ENCODE measurements at regions not wholly inside any gene's neighbourhood (a gene's known extent, or its start where the extent isn't known, plus 50 kb on each side); places are given as distances from the start of the nearest gene placed in this dataset.

GRCh38 chr1:177569476-177569875, 398.7 kb downstream of the BRINP2 start:
- Histone ChIP-seq H3K4me2 (ENCODE audit: low read length) (no peak overlapping the region), H3K4me1 (ENCODE audit: insufficient read depth, low read length) (no peaks in the 10 kb centered on the region), H3K36me3 (ENCODE audit: low read depth, low read length) (no peaks in the 10 kb centered on the region), H3K27ac (ENCODE audit: low read length) (no peak overlapping the region), H3K9me2 (replicated peaks; ENCODE audit: low read length) (no peaks in the 10 kb centered on the region), H3K9ac (ENCODE audit: low read length) (no peak overlapping the region), H4K20me1 (ENCODE audit: low read length) (no peaks in the 10 kb centered on the region), H3K9me3 (ENCODE audit: low read length) (no peaks in the 10 kb centered on the region), H3K4me3 (ENCODE audit: low read length) (no peak overlapping the region), H2AFZ (ENCODE audit: low read length) (no peak overlapping the region), H3K79me2 (ENCODE audit: low read length) (no peaks in the 10 kb centered on the region), H3K27me3 (ENCODE audit: low read length) (no peaks in the 10 kb centered on the region), H3F3A (ENCODE audit: low read length, unreplicated experiment) (no peaks in the 10 kb centered on the region)
- TF ChIP-seq EZH2phosphoT487 (IDR thresholded peaks at IDR 0.05; ENCODE audit: borderline replicate concordance, low read length) (no peak), CTCF (conservative IDR thresholded peaks at IDR 0.05; ENCODE audit: low read depth, low read length) (no peak), EZH2 (IDR thresholded peaks at IDR 0.05; ENCODE audit: low read length, unreplicated experiment) (no peak)
- intact Hi-C loops (cut with micrococcal nuclease): no loop called here
- POLR2A ChIA-PET (ENCODE audit: unreplicated experiment): no interaction called here
- DNase-seq: peak; percentile 53
- no peak for ATAC-seq
- CTCF ChIA-PET: no interaction called here
- no TSS peak for BruUV-seq (replicated peaks)

- POLR2A ChIA-PET (ENCODE audit: unreplicated experiment): no interaction called here
- Histone ChIP-seq H4K20me1 (ENCODE audit: low read length) (no peaks in the 10 kb centered on the region), H3K27ac (ENCODE audit: low read length) (no peak overlapping the region), H3K9me3 (ENCODE audit: low read length) (no peaks in the 10 kb centered on the region), H3K9ac (ENCODE audit: low read length) (no peak overlapping the region), H3K9me2 (replicated peaks; ENCODE audit: low read length) (no peaks in the 10 kb centered on the region), H3K36me3 (ENCODE audit: low read depth, low read length) (no peaks in the 10 kb centered on the region), H3K4me1 (ENCODE audit: insufficient read depth, low read length) (no peaks in the 10 kb centered on the region), H3K4me2 (ENCODE audit: low read length) (no peak overlapping the region), H3K79me2 (ENCODE audit: low read length) (no peaks in the 10 kb centered on the region), H3F3A (ENCODE audit: low read length, unreplicated experiment) (no peaks in the 10 kb centered on the region), H3K27me3 (ENCODE audit: low read length) (no peaks in the 10 kb centered on the region), H2AFZ (ENCODE audit: low read length) (no peak overlapping the region), H3K4me3 (ENCODE audit: low read length) (no peak overlapping the region)
- TF ChIP-seq EZH2phosphoT487 (IDR thresholded peaks at IDR 0.05; ENCODE audit: borderline replicate concordance, low read length): no peak
- TF ChIP-seq EZH2 (IDR thresholded peaks at IDR 0.05; ENCODE audit: low read length, unreplicated experiment): no peak
- peak; percentile 39 for TF ChIP-seq CTCF (conservative IDR thresholded peaks at IDR 0.05; ENCODE audit: low read depth, low read length)
- ATAC-seq (no peak), DNase-seq (no peak)
- CTCF ChIA-PET: no interaction called here
- no TSS peak for BruUV-seq (replicated peaks)
- intact Hi-C loops (cut with micrococcal nuclease): no loop called here
These were observed 397.9 kb downstream of the BRINP2 start for GRCh38 chr1:177568622-177569021.

- no peak overlapping the region for H3K27ac ChIP-seq (ENCODE audit: low read length)
- no peaks in the 10 kb centered on the region for H3K27me3 ChIP-seq (ENCODE audit: low read length)
- H4K20me1 ChIP-seq (ENCODE audit: low read length): no peaks in the 10 kb centered on the region
- H3F3A ChIP-seq (ENCODE audit: low read length, unreplicated experiment): no peaks in the 10 kb centered on the region
- ATAC-seq: no peak
- no peak overlapping the region for H3K4me2 ChIP-seq (ENCODE audit: low read length)
- TF ChIP-seq EZH2phosphoT487 (IDR thresholded peaks at IDR 0.05; ENCODE audit: borderline replicate concordance, low read length): no peak
- peak; percentile 40 for TF ChIP-seq CTCF (conservative IDR thresholded peaks at IDR 0.05; ENCODE audit: low read depth, low read length)
- no peaks in the 10 kb centered on the region for H3K4me1 ChIP-seq (ENCODE audit: insufficient read depth, low read length)
- H3K9ac ChIP-seq (ENCODE audit: low read length): no peak overlapping the region
- H3K9me2 ChIP-seq (replicated peaks; ENCODE audit: low read length): no peaks in the 10 kb centered on the region
- H2AFZ ChIP-seq (ENCODE audit: low read length): no peak overlapping the region
- no peak overlapping the region for H3K4me3 ChIP-seq (ENCODE audit: low read length)
- ChIA-PET POLR2A (ENCODE audit: unreplicated experiment) (interaction anchor here (0.6 kb wide), 1 partner anchor 334 kb away, joined by 7 read pairs; no protein-coding TSS in a partner anchor), CTCF (no interaction called here)
- intact Hi-C loops (cut with micrococcal nuclease): no loop called here
- DNase-seq: peak; percentile 34
- H3K9me3 ChIP-seq (ENCODE audit: low read length): no peaks in the 10 kb centered on the region
- H3K36me3 ChIP-seq (ENCODE audit: low read depth, low read length): no peaks in the 10 kb centered on the region
- H3K79me2 ChIP-seq (ENCODE audit: low read length): no peaks in the 10 kb centered on the region
- no TSS peak for BruUV-seq (replicated peaks)
These were observed 396.6 kb downstream of the BRINP2 start for GRCh38 chr1:177567393-177567792.

Data from PC-3 (cell line).